Stimulated activated CD4-positive, alpha-beta T cell treated with anti-CD3 and anti-CD28 coated beads, Interleukin-2, amount 100 ng/mL, for 48 hours (primary cell): ENCODE measurements at regions not wholly inside any gene's neighbourhood (a gene's known extent, or its start where the extent isn't known, plus 50 kb on each side); places are given as distances from the start of the nearest gene placed in this dataset.

Source experiments
- DNase-seq, 2 donors: peaks; one replicate each; pipeline ENCODE4 v3.0.0-alpha.2; 2020

DNA sequence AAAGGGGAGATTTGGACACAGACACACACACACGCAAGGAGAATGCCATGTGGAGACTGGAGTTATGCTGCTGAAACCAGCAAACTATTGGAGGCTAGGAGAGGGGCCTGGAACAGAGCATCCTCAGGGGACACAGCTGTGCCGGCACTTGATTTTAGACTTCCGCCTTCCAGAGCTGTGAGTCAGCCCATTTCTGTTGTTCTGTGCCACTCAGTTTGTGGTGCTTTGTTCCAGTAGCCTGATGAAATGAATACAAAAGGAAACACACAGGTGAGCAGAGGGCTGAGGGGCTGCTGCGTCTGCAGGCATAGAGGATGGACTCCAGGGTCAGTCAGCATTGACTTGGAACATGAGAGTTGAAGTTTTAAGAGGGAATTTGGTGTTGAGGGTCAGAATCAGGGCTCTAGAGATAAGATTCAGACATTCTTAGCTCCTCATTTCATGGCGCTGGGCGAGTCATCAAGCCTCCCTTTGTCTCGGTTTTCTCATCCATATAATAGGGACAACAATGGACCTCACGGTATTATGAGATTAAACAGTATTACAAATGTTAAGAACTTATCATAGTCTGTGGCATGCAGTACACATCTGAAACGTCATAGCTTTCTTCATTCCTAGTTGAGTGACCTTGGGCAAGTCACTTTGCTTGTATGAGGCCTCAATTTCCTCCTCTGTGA, 191.0 kb downstream of the MIAT start:
- DNase-seq: no peak

DNA sequence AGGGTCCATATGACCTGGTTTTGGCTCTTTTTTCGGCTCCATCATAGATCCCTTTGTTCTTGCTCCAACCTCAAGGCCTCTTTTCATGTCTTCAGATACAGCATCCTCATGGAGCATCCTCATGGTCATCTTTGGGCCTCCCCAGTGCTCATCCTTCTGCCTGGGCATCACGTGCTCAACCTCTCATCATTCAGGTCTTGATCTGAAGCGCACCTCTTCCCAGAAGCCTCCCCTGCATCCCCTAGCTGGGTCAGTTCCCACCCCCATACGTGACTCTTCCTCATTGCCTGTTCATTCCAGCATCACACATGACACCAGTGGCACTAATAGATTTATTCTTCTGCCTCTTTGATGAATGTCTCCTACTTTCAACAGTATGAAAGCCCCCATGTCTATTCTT, 192.2 kb downstream of the MIAT start:
- no peak for DNase-seq

- DNase-seq: no peak
These were observed 193.7 kb downstream of the MIAT start for GRCh38 chr22:26851125-26851524.

DNA sequence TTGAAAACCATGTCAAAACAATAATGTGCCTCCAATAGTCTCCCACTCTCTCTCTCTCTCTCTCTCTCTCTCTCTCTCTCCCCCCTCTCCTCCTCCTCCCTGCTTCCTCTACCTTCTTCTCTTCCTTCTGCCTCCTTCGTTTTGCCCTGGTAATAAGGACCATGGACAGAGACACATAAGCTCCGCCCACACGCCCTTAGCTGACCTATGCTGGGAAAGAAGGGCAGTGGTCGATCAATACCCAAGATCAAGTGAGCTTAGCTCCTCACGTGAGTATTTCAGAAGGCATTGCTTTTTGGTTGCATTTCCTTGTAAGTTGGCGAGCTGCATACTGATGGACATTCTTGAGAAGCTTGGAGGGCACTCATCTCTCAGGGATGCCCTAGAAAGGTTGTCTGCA, 194.8 kb downstream of the MIAT start:
- no peak for DNase-seq

DNA sequence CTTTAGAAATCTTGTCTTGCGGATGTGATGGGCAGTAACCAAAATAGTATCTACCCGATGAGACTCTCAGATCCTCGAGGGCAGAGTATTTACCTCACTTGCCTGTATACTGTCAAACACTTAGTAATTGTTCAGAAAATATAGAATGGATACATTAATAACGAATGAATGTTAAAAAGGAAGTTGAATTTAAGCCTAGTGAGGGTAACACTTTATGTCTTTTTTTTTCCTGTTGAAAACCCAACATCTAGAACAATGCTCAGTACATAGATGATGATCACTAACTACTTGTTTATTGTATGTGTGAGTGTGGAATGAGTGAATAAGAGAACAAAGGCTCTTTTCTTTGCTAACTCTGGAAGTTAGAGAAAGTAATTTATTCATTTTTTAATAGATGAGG, 195.7 kb downstream of the MIAT start:
- no peak for DNase-seq

DNA sequence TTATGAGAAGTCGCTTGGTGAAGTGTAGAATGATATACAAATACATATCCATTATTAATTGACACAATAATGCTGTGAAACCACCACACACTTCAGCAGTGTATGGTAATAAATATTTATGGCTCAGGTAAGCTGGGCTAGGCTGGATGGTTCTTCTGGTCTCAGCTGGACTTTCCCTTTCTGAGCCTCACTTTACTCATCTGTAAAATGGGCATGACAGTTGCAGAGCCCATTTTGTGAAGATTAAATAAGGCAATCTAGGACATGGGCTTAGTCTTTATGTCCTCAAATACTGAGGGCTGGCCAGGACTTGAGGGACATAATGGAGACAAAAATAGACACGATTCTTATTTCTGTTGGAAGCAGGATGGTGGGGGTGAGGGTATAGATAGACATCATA, 196.1 kb downstream of the MIAT start:
- DNase-seq: no peak

- no peak for DNase-seq
These were observed 199.8 kb downstream of the MIAT start for GRCh38 chr22:26857169-26857568.

GRCh38 chr22:26860301-26860700, 202.9 kb downstream of the MIAT start:
- no peak for DNase-seq

DNA sequence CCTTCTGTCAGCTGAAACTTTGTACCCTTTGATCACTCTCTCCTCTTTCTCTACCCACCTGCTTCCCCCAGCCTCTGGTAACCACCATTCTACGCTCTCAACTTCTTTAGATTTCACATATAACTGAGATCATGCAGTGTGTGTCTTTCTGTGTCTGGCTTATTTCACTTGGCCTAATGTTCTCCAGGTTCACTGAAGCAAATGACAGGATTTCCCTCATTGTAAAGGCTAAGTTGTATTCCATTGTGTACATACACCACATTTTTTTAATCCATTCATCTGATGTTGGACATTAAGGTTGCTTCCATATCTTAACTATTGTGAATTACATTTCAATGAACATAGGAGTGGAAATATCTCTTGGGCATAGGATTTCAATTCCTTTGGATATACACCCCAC, 207.6 kb downstream of the MIAT start:
- no peak for DNase-seq

DNA sequence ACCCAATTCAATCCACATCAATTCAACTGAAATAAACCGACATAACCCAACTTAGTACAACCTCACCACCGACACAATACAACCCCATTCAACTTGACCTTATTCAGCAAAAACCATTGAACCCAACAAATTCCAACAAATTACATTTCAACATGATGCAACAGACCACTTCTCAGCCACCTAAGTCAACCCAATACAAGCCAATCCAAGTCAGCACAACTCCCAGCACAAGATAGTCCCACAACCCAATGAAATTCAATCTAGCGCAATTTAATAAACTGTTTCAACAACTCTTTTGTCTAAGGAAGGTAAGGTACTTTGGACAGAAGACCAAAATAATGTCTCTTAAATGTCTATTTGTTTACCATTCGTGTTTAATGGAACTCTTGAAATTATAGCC, 226.0 kb downstream of the MIAT start:
- no peak for DNase-seq

DNA sequence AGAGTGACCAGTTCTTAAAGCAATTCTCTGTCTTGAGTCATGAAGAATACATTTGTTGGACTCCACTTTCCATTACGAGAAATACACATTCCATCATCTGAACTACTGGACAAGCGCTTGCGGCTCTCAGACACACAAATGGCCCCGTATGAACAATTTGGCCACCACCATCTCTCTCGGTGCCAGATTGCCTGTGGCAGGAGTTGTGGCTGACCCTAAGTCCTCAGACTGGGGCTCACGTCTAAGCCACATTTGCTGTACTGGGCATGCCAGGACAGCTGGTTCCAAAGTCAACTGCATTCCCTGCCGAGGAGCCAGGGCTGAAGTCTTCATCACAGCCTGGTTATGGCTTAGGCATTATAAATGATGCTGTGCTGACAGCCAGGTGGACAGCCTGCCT, 227.5 kb downstream of the MIAT start:
- no peak for DNase-seq

DNA sequence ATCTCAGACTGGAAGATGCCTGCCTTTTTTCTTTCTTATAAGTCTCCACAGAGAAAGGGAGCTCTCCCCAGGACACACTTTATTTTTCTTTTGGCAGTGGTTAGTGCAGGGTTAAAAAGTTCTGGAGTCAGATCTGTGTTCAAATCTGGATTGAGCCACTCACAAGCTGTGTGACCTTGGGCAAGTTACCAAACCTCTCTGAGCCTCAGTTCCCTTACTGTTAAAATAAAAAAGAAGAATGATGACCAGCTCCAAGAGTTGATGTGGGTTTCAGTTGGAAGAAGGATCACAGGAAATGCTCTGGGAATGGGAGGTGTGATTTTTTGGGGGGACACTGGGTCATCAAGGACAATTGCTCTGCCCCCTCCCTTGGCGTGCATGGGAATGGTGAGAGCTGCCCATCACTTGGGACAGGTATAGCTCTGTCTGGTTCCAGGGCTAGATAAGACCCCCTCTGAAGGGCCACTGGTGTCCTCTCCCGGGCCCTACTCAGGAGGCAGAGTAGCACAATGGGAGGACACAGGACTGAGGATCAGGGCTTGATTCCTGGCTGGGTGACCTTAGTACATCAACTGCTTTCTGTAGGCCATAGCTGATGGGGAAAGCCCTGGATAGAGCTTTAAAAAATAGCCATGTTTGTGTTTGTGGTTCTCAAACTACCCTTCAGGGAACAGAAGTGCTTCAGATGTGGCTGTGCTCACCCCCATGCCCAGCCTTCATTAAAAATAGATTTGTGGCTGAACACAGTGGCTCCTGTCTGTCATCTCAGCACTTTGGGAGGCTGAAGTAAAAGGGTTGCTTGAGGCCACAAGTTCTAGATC, 228.3 kb downstream of the MIAT start:
- no peak for DNase-seq

DNA sequence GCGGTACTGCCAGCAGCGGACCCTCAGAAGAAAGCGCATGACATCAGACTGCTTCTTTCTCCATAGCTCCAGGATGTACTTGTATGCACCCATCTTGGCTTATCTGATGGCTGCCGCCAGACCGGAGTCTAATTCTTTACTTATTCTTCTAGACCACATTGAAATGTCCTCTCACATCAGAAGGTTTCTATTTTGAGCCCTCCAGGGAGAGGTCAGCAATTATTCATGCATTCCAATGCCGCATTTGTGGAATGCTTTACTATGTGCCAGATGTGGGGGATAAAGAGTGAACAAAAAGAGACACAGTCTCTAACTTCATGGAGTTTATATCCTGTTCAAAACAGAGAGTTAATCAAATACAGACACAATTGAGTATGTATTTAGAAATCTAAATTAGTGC, 230.1 kb downstream of the MIAT start:
- no peak for DNase-seq

DNA sequence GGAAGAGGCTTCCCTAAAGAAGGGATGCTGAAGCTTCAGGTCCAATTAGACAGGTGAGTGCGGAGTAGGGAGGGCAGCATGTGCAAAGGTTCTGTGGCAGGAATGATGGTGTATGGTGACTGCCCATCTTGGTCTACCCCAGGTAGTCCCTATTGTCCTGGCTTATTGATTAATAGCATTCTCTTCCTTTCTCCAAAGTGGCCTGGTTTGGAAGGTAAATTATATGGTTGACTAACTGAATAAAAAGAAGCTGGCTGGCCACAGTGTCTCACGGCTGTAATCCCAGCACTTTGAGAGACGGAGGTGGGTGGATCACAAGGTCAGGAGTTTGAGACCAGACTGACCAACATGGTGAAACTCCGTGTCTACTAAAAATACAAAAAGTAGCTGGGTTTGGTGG, 230.5 kb downstream of the MIAT start:
- no peak for DNase-seq

GRCh38 chr22:26888887-26889286, 231.5 kb downstream of the MIAT start:
- DNase-seq: no peak

GRCh38 chr22:26889802-26890201, 232.4 kb downstream of the MIAT start:
- no peak for DNase-seq

GRCh38 chr22:26890870-26891269, 233.5 kb downstream of the MIAT start:
- DNase-seq: no peak

GRCh38 chr22:26891429-26891828, 234.0 kb downstream of the MIAT start:
- DNase-seq: no peak

DNA sequence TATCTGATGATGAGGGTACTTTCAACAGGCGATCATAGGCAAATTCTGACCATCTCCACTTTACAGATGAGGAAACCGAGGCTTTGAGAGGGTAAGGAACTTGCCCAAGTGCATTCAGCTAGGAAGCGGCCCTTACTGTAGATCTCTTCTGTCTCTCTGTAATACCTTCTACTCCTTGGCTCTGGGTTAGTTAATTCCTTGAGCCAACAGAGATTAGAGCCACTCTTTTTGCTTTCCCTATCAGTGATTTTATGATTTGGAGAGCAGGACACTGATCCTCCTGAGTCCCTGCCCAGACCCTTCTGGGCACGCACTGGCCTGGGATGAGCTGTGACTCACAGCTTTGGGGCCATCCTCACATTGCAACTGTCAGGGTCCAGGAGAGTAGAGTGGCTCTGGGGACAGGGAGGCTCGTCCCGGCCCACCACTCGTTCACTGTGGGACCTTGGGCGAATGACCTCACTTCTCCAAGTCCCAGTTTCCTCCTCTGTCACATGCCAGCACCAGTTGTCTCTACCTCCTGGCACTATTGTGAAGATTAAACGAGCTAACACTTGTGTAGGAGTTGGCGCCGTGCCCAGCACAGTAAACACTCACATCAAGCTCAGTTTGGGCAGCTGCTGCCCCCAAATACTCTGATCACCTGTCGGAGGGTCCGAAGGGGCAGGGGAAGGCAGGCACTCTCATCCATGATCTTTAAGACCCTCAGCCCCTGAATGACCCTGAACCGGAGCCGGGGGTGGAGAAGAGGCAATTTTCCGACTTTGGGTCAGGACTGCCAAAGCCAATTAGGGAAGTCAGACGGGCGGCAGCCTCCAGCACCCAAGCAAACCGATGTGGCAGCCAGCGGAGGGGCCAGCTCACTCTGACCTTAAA, 235.0 kb downstream of the MIAT start:
- DNase-seq: no peak

DNA sequence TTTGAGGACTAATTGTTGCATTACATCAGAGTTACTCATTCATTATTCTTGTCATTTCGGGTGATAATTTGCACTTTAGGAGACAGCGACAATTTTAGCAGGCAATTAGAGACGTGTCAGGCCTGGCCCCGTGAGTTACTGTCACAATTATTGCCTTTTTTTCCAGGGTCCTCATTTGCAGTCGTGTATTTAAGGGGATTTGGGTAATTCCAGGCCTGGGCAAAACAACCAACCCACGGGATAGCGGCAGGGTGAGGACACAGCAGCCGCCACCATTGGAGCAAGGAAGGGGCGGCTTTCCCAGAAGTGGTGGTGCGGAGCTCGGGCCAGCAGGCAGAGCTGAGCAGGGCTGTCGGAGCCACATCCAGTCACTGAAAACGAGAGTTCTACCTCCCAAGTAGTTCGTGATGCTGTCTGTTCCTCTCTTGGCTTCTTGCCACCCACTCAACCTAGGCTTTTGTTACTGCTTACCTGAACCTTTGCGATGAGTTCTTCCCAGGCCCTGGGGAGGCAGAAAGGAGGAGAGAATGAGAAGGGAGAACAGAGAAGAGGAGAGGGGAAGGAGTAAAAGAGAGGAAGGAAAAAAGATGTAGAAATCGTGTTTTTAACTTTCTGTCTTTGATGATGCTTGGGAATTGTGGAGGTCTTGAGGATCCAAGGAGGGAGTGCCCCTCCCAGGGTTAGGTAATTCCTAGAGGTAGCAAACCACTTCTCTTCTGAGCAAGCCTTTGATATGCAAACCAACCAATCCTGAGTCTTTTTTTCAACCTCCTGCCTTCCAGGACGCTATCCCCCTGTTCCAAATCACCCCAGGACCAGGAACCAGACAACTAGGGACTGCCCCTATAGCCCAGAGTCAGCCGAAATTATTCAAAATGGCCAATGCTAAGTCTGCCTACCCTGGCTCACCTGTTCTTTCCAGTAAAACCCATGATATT, 236.1 kb downstream of the MIAT start:
- no peak for DNase-seq

- DNase-seq: no peak
These were observed 237.0 kb downstream of the MIAT start for GRCh38 chr22:26894362-26894761.

GRCh38 chr22:26894766-26895485, 237.5 kb downstream of the MIAT start:
- no peak for DNase-seq
